Mucosa of descending colon (tissue), 3 donors: ENCODE measurements at regions not wholly inside any gene's neighbourhood (a gene's known extent, or its start where the extent isn't known, plus 50 kb on each side); places are given as distances from the start of the nearest gene placed in this dataset.

Experiments
- ATAC-seq: fragments of 200-7000 bp; cut with Tn5 transposase; one replicate; pipeline ENCODE4 v1.9.1; 2020; ENCODE audit warnings: mild to moderate bottlenecking, moderate library complexity
- DNase-seq, 3 donors: peaks; one replicate each; pipeline ENCODE4 v3.0.0-alpha.2; 2020
- H3K36me3 ChIP-seq: fragments of 200-600 bp; one replicate; pipeline ENCODE4 v1.8.0; 2021; ENCODE audit warnings: low read depth, mild to moderate bottlenecking
- H3K4me1 ChIP-seq: fragments of 200-600 bp; one replicate; pipeline ENCODE4 v1.8.0; 2021; ENCODE audit warnings: low read depth, mild to moderate bottlenecking
- H3K4me3 ChIP-seq: fragments of 200-600 bp; one replicate; pipeline ENCODE4 v1.8.0; 2021; ENCODE audit warnings: mild to moderate bottlenecking
- H3K9me3 ChIP-seq: fragments of 200-600 bp; one replicate; pipeline ENCODE4 v1.8.0; 2021; ENCODE audit warnings: mild to moderate bottlenecking
- intact Hi-C, 2 donors: fragments of 100-400 bp; cut with DNase I in 1 of 2; cut with micrococcal nuclease in 1 of 2; formaldehyde crosslinking; loops; one replicate each; pipeline versions ENCODE4 v1.11.0 to v1.11.1; 2022; cut with DNase I, micrococcal nuclease
- TF ChIP-seq, protein P1 (sequence below): fragments of 200-600 bp; IDR thresholded peaks from one replicate; pipeline ENCODE4 v1.8.0; 2022; ENCODE audit warnings: antibody characterized with exemption, mild to moderate bottlenecking
- donor health status: DM: no; HTN: no; CAD: no; lungs with moderate emphysema.
- donor health status: DM: no; HTN: no; CAD: no.
- donor health status: DM: no; HTN: yes; CAD: no.

DNA sequence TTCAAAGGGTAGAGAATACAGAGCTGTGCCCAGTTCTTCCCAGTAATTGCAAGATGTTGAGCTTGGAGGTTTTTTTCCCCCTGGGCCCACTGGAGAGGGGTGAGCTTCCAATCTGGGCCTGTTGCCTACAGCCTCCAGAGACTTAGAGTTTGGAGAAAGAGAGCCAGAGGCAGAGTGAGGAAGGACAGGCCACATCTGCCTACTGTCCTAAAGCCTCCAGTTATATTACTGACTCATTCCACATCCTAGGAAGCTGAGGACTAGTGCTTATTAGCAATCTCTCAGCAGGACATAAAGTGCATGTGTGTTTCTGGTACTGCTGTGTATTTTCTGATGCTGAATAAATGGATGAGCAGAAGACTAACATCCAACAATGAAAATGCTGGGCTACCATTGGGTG, 181.0 kb upstream of the MAMLD1 start:
- Histone ChIP-seq H3K4me3 (no peak overlapping the region), H3K36me3 (no peaks in the 10 kb centered on the region), H3K4me1 (no peaks in the 10 kb centered on the region), H3K9me3 (no peaks in the 10 kb centered on the region)
- no peak for ATAC-seq
- TF ChIP-seq, protein P1, sequence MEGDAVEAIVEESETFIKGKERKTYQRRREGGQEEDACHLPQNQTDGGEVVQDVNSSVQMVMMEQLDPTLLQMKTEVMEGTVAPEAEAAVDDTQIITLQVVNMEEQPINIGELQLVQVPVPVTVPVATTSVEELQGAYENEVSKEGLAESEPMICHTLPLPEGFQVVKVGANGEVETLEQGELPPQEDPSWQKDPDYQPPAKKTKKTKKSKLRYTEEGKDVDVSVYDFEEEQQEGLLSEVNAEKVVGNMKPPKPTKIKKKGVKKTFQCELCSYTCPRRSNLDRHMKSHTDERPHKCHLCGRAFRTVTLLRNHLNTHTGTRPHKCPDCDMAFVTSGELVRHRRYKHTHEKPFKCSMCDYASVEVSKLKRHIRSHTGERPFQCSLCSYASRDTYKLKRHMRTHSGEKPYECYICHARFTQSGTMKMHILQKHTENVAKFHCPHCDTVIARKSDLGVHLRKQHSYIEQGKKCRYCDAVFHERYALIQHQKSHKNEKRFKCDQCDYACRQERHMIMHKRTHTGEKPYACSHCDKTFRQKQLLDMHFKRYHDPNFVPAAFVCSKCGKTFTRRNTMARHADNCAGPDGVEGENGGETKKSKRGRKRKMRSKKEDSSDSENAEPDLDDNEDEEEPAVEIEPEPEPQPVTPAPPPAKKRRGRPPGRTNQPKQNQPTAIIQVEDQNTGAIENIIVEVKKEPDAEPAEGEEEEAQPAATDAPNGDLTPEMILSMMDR, result no peak
- no peak for DNase-seq
- intact Hi-C loops, result no loop called here

DNA sequence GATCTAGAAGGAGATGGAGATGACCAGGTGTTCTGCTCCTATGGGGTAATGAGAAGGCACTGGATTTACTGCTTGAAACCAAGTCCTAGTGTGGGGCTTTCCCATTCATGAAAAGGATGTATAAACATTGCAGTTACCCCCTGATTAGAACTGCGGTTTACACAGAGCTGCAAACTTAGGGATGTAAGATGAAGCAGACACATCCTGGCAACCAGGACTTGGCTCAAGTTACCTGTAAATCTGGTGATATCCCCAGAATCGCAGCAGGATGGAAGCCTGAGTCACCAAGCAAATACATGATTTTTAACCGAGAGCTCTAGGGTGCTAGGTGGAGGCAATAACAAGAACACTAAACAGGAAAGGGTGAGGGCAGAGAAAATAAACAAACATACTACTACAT, 178.6 kb upstream of the MAMLD1 start:
- Histone ChIP-seq H3K9me3 (no peaks in the 10 kb centered on the region), H3K4me1 (no peaks in the 10 kb centered on the region), H3K36me3 (no peaks in the 10 kb centered on the region), H3K4me3 (no peak overlapping the region)
- TF ChIP-seq, protein P1, result no peak
- ATAC-seq, result no peak
- DNase-seq, result no peak
- intact Hi-C loops, result no loop called here

DNA sequence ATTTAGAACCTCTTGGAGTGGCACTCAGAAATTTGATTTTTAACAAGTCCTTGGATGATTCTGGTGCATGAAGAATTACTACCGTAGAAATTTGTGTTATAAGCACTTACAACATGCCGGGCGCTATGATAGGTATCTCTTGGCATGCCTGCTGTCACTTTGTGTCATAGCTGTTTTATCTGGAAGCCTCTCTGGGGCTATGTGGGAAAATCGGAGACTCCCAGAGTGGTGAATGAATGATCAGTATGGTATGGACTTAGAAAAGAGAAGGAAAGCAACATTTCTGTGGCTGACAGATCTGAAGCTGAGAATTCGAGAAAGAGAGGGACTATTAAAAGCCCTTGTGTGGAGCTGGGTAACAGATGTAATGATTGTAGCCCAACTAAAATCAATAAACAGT, 177.4 kb upstream of the MAMLD1 start:
- DNase-seq (no peak), ATAC-seq (no peak)
- H3K4me3 ChIP-seq, result no peak overlapping the region
- no peaks in the 10 kb centered on the region for H3K36me3 ChIP-seq
- TF ChIP-seq, protein P1, result no peak
- intact Hi-C loops, result no loop called here
- H3K9me3 ChIP-seq, result no peaks in the 10 kb centered on the region
- no peaks in the 10 kb centered on the region for H3K4me1 ChIP-seq

DNA sequence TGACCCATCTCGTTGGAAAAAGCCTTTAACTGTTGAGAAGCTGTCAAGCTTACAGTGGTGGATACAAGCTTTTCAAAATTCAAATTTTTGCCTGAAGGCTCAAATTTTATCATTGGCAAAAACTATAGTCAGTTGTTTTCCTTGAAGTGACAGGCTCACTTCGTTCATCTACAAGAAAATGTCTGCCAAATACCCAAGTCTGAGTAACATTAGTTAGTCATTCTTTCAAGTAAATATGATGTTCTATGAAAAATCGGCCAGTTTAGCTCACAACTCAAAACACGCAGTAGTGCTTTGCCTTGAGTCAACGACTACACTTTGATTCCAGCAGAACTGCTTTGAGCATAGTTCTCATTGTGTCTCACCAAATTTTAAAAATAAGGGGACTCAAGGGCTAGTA, 170.3 kb upstream of the MAMLD1 start:
- Histone ChIP-seq H3K36me3 (no peaks in the 10 kb centered on the region), H3K4me1 (no peaks in the 10 kb centered on the region), H3K4me3 (no peak overlapping the region), H3K9me3 (no peaks in the 10 kb centered on the region)
- TF ChIP-seq, protein P1, result no peak
- ATAC-seq (no peak), DNase-seq (no peak)
- intact Hi-C loops, result no loop called here

DNA sequence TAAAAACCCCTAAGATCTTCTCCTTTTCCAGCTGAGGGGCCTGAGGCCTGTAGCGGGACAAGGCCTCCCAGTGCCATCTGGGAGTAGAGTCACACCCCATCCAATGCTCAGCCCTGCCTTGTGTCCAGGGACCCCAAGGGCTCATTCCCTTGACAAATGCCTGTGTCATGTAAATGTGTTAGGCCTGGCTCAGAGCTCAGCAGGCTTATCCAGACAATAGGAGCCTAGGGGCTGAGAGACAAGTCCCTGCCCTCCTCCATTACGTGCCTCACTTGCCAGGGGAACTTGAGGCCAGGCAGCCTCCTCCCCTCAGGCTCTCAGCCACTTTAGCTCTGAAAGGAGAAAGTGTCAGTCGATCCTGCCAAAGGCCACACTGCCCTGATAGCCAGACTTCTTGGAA, 166.8 kb upstream of the MAMLD1 start:
- TF ChIP-seq, protein P1, result no peak
- no peak overlapping the region for H3K4me3 ChIP-seq
- no peaks in the 10 kb centered on the region for H3K9me3 ChIP-seq
- intact Hi-C loops, result no loop called here
- ATAC-seq (no peak), DNase-seq (no peak)
- no peaks in the 10 kb centered on the region for H3K4me1 ChIP-seq
- H3K36me3 ChIP-seq, result no peaks in the 10 kb centered on the region

DNA sequence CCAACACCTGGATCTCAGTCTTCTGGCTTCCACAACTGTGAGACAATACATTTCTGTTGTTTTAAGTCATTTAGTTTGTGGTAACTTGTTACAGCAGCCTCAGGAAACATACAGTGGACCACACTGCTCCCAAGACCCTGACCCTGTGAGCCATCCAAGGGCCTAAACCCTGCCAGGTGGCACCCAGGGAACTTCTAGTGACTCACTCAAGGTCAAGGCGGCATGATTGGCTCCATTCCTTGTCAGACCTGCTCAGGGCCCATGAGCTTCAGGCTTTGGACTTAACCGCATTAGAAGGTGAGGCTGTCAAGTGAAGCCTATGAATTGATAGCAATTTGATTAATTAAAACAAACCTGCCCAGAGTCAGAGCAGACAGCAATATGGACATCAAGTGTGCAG, 165.7 kb upstream of the MAMLD1 start:
- H3K4me1 ChIP-seq, result no peaks in the 10 kb centered on the region
- TF ChIP-seq, protein P1, result no peak
- no peak for DNase-seq

More for the DNA sequence above, 165.7 kb upstream of the MAMLD1 start:
- ATAC-seq, result no peak
- no peaks in the 10 kb centered on the region for H3K9me3 ChIP-seq
- no peaks in the 10 kb centered on the region for H3K36me3 ChIP-seq
- H3K4me3 ChIP-seq, result no peak overlapping the region
- intact Hi-C loops, result no loop called here
